Fibroblast of lung (primary cell): ENCODE measurements at regions not wholly inside any gene's neighbourhood (a gene's known extent, or its start where the extent isn't known, plus 50 kb on each side); places are given as distances from the start of the nearest gene placed in this dataset.
A peak's percentile ranks its signal among the peaks of the same experiment; 100 is the strongest.

Source experiments
- DNase-seq, 2 donors: peaks; one replicate each; pipeline versions ENCODE4 v3.0.0 to v3.0.0-alpha.2; 2010; ENCODE audit warnings: low read depth in 2 of 2
- H2AFZ ChIP-seq: 2 replicates; pipeline ENCODE4 v1.5.1; 2012; ENCODE audit warnings: low read length, control low read depth, inconsistent platforms
- H3K27ac ChIP-seq: 2 replicates; pipeline ENCODE4 v1.5.1; 2011; ENCODE audit warnings: low read length, control low read depth; ENCODE audit not compliant: insufficient read depth
- H3K27me3 ChIP-seq: 2 replicates; pipeline ENCODE4 v1.5.1; 2011; ENCODE audit warnings: mild to moderate bottlenecking, low read length; ENCODE audit not compliant: control insufficient read depth, insufficient read depth
- H3K36me3 ChIP-seq: 2 replicates; pipeline ENCODE4 v1.5.1; 2011; ENCODE audit warnings: low read length; ENCODE audit not compliant: control insufficient read depth, insufficient read depth
- H3K4me1 ChIP-seq: 2 replicates; pipeline ENCODE4 v1.5.1; 2011; ENCODE audit warnings: low read length; ENCODE audit not compliant: control insufficient read depth, insufficient read depth; ENCODE audit errors: extremely low read depth
- H3K4me2 ChIP-seq: 2 replicates; pipeline ENCODE4 v1.5.1; 2011; ENCODE audit warnings: low read length, control low read depth; ENCODE audit not compliant: insufficient read depth; ENCODE audit errors: extremely low read depth
- H3K4me3 ChIP-seq, 4 experiments: fragments of 200-600 bp in 1 of 4; sonication (generic) in 1 of 4; replicated peaks in 1 of 4; 2 replicates each; pipeline ENCODE4 v1.5.1; 2011 to 2016; ENCODE audit warnings: low read length in 4 of 4, low read depth in 3 of 4, mild to moderate bottlenecking in 3 of 4, control low read depth in 2 of 4, inconsistent platforms in 1 of 4, mixed read lengths in 1 of 4; ENCODE audit not compliant: insufficient read depth in 1 of 4; ENCODE audit errors: control extremely low read depth in 1 of 4
- H3K79me2 ChIP-seq: 2 replicates; pipeline ENCODE4 v1.5.1; 2012; ENCODE audit warnings: mild to moderate bottlenecking, low read length, inconsistent platforms; ENCODE audit not compliant: control insufficient read depth, insufficient read depth
- H3K9ac ChIP-seq: 2 replicates; pipeline ENCODE4 v1.5.1; 2011; ENCODE audit warnings: mild to moderate bottlenecking, low read length, control low read depth; ENCODE audit not compliant: insufficient read depth
- H3K9me3 ChIP-seq: 2 replicates; pipeline ENCODE4 v1.5.1; 2012; ENCODE audit warnings: low read depth, low read length; ENCODE audit not compliant: control insufficient read depth, insufficient read depth
- H4K20me1 ChIP-seq: 2 replicates; pipeline ENCODE4 v1.5.1; 2011; ENCODE audit warnings: low read length; ENCODE audit not compliant: control insufficient read depth, insufficient read depth; ENCODE audit errors: extremely low read depth
- EZH2 ChIP-seq: IDR thresholded peaks from 2 replicates; pipeline ENCODE4 v1.5.1; 2012; ENCODE audit warnings: low read length, control low read depth, mild to moderate bottlenecking; ENCODE audit errors: missing control alignments
- TF ChIP-seq, protein P1 (sequence below), 2 donors: IDR thresholded peaks in 1 of 2; conservative IDR thresholded peaks in 1 of 2; 1 replicate in 1 of 2; 2 replicates in 1 of 2; pipeline ENCODE4 v1.5.1; 2011 to 2012; ENCODE audit warnings: low read length in 2 of 2, control low read depth in 1 of 2, inconsistent platforms in 1 of 2, low read depth in 1 of 2, mild to moderate bottlenecking in 1 of 2

DNA sequence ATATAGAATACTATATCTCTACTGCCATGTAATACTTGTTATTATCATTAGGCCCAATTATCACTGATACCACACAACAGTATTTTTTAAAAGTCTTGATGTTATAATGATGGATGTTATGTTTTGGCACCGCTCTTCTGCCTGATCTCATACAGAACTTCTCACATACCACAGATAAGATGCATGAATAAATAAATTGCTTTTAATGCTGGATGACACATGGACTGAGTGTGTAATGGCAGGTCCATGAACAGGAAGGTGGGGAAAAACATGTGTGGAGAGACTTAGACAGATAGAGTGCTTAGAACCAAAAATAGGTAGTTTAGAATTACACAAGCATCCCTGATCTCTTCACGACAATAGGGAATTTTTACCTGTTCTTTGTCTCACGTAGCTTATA is 258.4 kb upstream of the MARCKS start:
- Histone ChIP-seq H4K20me1 (no peaks in the 10 kb centered on the region), H3K4me3 (no peak overlapping the region), H3K27ac (no peak overlapping the region), H2AFZ (no peak overlapping the region), H3K36me3 (no peaks in the 10 kb centered on the region), H3K9ac (no peak overlapping the region), H3K27me3 (no peaks in the 10 kb centered on the region), H3K4me1 (peaks cover 13% of the 10 kb centered on the region), H3K79me2 (no peaks in the 10 kb centered on the region), H3K4me2 (no peak overlapping the region), H3K9me3 (no peaks in the 10 kb centered on the region)
- TF ChIP-seq EZH2, result no peak
- TF ChIP-seq, protein P1, sequence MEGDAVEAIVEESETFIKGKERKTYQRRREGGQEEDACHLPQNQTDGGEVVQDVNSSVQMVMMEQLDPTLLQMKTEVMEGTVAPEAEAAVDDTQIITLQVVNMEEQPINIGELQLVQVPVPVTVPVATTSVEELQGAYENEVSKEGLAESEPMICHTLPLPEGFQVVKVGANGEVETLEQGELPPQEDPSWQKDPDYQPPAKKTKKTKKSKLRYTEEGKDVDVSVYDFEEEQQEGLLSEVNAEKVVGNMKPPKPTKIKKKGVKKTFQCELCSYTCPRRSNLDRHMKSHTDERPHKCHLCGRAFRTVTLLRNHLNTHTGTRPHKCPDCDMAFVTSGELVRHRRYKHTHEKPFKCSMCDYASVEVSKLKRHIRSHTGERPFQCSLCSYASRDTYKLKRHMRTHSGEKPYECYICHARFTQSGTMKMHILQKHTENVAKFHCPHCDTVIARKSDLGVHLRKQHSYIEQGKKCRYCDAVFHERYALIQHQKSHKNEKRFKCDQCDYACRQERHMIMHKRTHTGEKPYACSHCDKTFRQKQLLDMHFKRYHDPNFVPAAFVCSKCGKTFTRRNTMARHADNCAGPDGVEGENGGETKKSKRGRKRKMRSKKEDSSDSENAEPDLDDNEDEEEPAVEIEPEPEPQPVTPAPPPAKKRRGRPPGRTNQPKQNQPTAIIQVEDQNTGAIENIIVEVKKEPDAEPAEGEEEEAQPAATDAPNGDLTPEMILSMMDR (conservative IDR thresholded peaks at IDR 0.05 in 1 of 2, IDR thresholded peaks at IDR 0.05 in 1 of 2; ENCODE audit: low read depth in 1 of 2, low read length in 2 of 2), result no peak
- DNase-seq, result peak in 1 of 2 donors; percentile 61

GRCh38 chr6:113599444-113599843 is 257.7 kb upstream of the MARCKS start:
- H2AFZ ChIP-seq, result no peak overlapping the region
- no peaks in the 10 kb centered on the region for H3K9me3 ChIP-seq
- no peak overlapping the region for H3K4me3 ChIP-seq
- no peak overlapping the region for H3K27ac ChIP-seq
- no peak for TF ChIP-seq EZH2
- TF ChIP-seq, protein P1 (conservative IDR thresholded peaks at IDR 0.05 in 1 of 2, IDR thresholded peaks at IDR 0.05 in 1 of 2; ENCODE audit: low read depth in 1 of 2, low read length in 2 of 2), result no peak
- H3K79me2 ChIP-seq, result no peaks in the 10 kb centered on the region
- no peak overlapping the region for H3K9ac ChIP-seq
- peak; percentile 26 to 74 for DNase-seq
- no peaks in the 10 kb centered on the region for H4K20me1 ChIP-seq
- no peaks in the 10 kb centered on the region for H3K27me3 ChIP-seq
- no peak overlapping the region for H3K4me2 ChIP-seq
- no peaks in the 10 kb centered on the region for H3K36me3 ChIP-seq
- peaks cover 13% of the 10 kb centered on the region for H3K4me1 ChIP-seq

- no peak for TF ChIP-seq EZH2
- TF ChIP-seq, protein P1 (conservative IDR thresholded peaks at IDR 0.05 in 1 of 2, IDR thresholded peaks at IDR 0.05 in 1 of 2; ENCODE audit: low read depth in 1 of 2, low read length in 2 of 2), result no peak
- no peaks in the 10 kb centered on the region for H3K27me3 ChIP-seq
- no peaks in the 10 kb centered on the region for H3K36me3 ChIP-seq
Observed at GRCh38 chr6:113600551-113601339, 256.4 kb upstream of the MARCKS start.

More at GRCh38 chr6:113600551-113601339, 256.4 kb upstream of the MARCKS start:
- peaks cover 13% of the 10 kb centered on the region for H3K4me1 ChIP-seq
- no peak overlapping the region for H3K9ac ChIP-seq
- H2AFZ ChIP-seq, result no peak overlapping the region
- H3K4me2 ChIP-seq, result no peak overlapping the region
- no peak overlapping the region for H3K27ac ChIP-seq
- DNase-seq, result no peak
- H3K9me3 ChIP-seq, result no peaks in the 10 kb centered on the region
- H3K79me2 ChIP-seq, result no peaks in the 10 kb centered on the region
- H4K20me1 ChIP-seq, result no peaks in the 10 kb centered on the region
- no peak overlapping the region for H3K4me3 ChIP-seq
